Keratinocyte (primary cell): ENCODE measurements at regions not wholly inside any gene's neighbourhood (a gene's known extent, or its start where the extent isn't known, plus 50 kb on each side); places are given as distances from the start of the nearest gene placed in this dataset.

Experiments
- CTCF ChIP-seq, 3 experiments: IDR thresholded peaks in 1 of 3; conservative IDR thresholded peaks in 1 of 3; optimal IDR thresholded peaks in 1 of 3; 2 replicates in 2 of 3; 3 replicates in 1 of 3; pipeline versions ENCODE3 to v1.5.1; 2011; ENCODE audit warnings: low read length in 3 of 3, mild to moderate bottlenecking in 3 of 3, moderate library complexity in 2 of 3, control low read depth in 1 of 3, inconsistent platforms in 1 of 3; ENCODE audit not compliant: insufficient read depth in 2 of 3; ENCODE audit errors: extremely low read depth in 1 of 3
- EZH2 ChIP-seq: IDR thresholded peaks from one replicate; pipeline ENCODE4 v1.6.1; 2012; ENCODE audit warnings: inconsistent platforms, mild to moderate bottlenecking, low read length, moderate library complexity

DNA sequence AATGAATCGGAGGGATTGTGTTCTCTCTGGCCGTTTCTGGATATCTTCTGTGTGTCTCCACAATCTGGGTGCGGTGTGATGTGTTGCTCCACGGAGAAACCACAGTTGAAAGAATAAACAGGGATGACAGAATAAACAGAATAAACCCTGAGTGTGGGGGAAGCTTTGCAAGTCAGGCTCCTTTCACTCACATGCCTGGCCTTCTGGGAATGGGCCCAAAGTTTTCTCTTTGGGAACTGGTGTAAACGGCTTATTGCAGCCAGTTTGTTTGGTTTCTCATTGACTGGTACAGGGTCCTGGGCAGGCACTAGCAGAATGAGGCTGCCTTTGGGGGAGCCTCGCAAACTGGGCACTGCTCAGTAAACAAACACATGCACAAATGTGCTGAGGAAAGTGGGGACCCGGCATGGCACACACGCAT lies 324.7 kb downstream of the DLEU7 start:
- TF ChIP-seq CTCF (optimal IDR thresholded peaks at IDR 0.05 in 1 of 3, IDR thresholded peaks at IDR 0.05 in 1 of 3, conservative IDR thresholded peaks at IDR 0.05 in 1 of 3; ENCODE audit: extremely low read depth in 1 of 3, insufficient read depth in 2 of 3, low read length in 3 of 3) (no peak), EZH2 (no peak)
